Neural progenitor cell (in vitro differentiated cells): ENCODE measurements at regions not wholly inside any gene's neighbourhood (a gene's known extent, or its start where the extent isn't known, plus 50 kb on each side); places are given as distances from the start of the nearest gene placed in this dataset.

Experiments used
- DNase-seq: peaks from one replicate; pipeline ENCODE4 v3.0.0-alpha.2; 2016; ENCODE audit warnings: low spot score
- H2AFZ ChIP-seq: fragments of 200-600 bp; sonication (generic); replicated peaks from 2 replicates; pipeline ENCODE4 v1.6.1; 2016; ENCODE audit warnings: antibody characterized with exemption
- H3F3A ChIP-seq: fragments of 200-600 bp; sonication (generic); 2 replicates; pipeline ENCODE4 v1.6.1; 2016; ENCODE audit warnings: antibody characterized with exemption, low read depth
- H3K27ac ChIP-seq: fragments of 200-600 bp; sonication (generic); 2 replicates; pipeline ENCODE4 v1.5.1; 2016; ENCODE audit warnings: mild to moderate bottlenecking
- H3K27me3 ChIP-seq: fragments of 200-600 bp; sonication (generic); 2 replicates; pipeline ENCODE4 v1.6.1; 2016; ENCODE audit warnings: mild to moderate bottlenecking, moderate library complexity
- H3K36me3 ChIP-seq: fragments of 200-600 bp; sonication (generic); 2 replicates; pipeline ENCODE4 v1.5.1; 2016
- H3K4me1 ChIP-seq: fragments of 200-600 bp; sonication (generic); 2 replicates; pipeline ENCODE4 v1.6.1; 2016; ENCODE audit warnings: mixed run types
- H3K4me2 ChIP-seq: fragments of 200-600 bp; sonication (generic); 2 replicates; pipeline ENCODE4 v1.6.1; 2016
- H3K4me3 ChIP-seq: fragments of 200-600 bp; sonication (generic); 2 replicates; pipeline ENCODE4 v1.5.1; 2016
- H3K79me2 ChIP-seq: fragments of 200-600 bp; sonication (generic); 2 replicates; pipeline ENCODE4 v1.6.1; 2016; ENCODE audit warnings: low read depth
- H3K9ac ChIP-seq: fragments of 200-600 bp; sonication (generic); 2 replicates; pipeline ENCODE4 v1.6.1; 2016
- H3K9me3 ChIP-seq: fragments of 200-600 bp; sonication (generic); 2 replicates; pipeline ENCODE4 v1.5.1; 2016; ENCODE audit warnings: low read depth
- H4K20me1 ChIP-seq: fragments of 200-600 bp; sonication (generic); 2 replicates; pipeline ENCODE4 v1.6.1; 2016; ENCODE audit warnings: low read depth
- H3K27ac Mint-ChIP-seq: 3 replicates; pipeline ENCODE4 v1.8.0; 2021; ENCODE audit warnings: mixed read lengths
- H3K27me3 Mint-ChIP-seq: 2 replicates; pipeline ENCODE4 v1.8.0; 2022; ENCODE audit warnings: low read depth, mild to moderate bottlenecking, inconsistent platforms, moderate library complexity, mixed read lengths; ENCODE audit not compliant: insufficient read depth
- H3K36me3 Mint-ChIP-seq: 3 replicates; pipeline ENCODE4 v1.8.0; 2021; ENCODE audit warnings: mixed read lengths
- H3K4me1 Mint-ChIP-seq: 3 replicates; pipeline ENCODE4 v1.8.0; 2021; ENCODE audit warnings: mixed read lengths
- H3K4me3 Mint-ChIP-seq: 3 replicates; pipeline ENCODE4 v1.8.0; 2021; ENCODE audit warnings: mild to moderate bottlenecking, moderate library complexity, mixed read lengths
- H3K9me3 Mint-ChIP-seq: 3 replicates; pipeline ENCODE4 v1.8.0; 2020; ENCODE audit warnings: mixed read lengths
- CTCF ChIP-seq: fragments of 200-600 bp; sonication (generic); IDR thresholded peaks from 2 replicates; pipeline ENCODE4 v1.5.1; 2017; ENCODE audit warnings: antibody characterized with exemption, mild to moderate bottlenecking
- EZH2 ChIP-seq: fragments of 200-600 bp; sonication (generic); IDR thresholded peaks from 2 replicates; pipeline ENCODE4 v1.6.1; 2017; ENCODE audit warnings: antibody characterized with exemption, mild to moderate bottlenecking, moderate library complexity
- EZH2phosphoT487 ChIP-seq: fragments of 200-600 bp; sonication (generic); IDR thresholded peaks from 2 replicates; pipeline ENCODE4 v1.6.1; 2017; ENCODE audit warnings: antibody characterized with exemption

GRCh38 chr11:33540427-33540826 is 160.2 kb downstream of the C11orf91 start:
- DNase-seq = no peak
- Histone ChIP-seq H3K9ac (no peak overlapping the region), H3K79me2 (no peaks in the 10 kb centered on the region), H3K36me3 (no peaks in the 10 kb centered on the region), H3K4me2 (no peak overlapping the region), H3K4me3 (no peak overlapping the region), H2AFZ (no peak overlapping the region), H3K27ac (no peak overlapping the region), H3K27me3 (no peaks in the 10 kb centered on the region), H3K4me1 (no peaks in the 10 kb centered on the region), H4K20me1 (no peaks in the 10 kb centered on the region), H3F3A (no peaks in the 10 kb centered on the region), H3K9me3 (no peaks in the 10 kb centered on the region)
- Mint-ChIP-seq H3K27me3 (peaks cover 5% of the 10 kb centered on the region), H3K36me3 (peaks cover 7% of the 10 kb centered on the region), H3K4me1 (peaks cover 2% of the 10 kb centered on the region), H3K9me3 (no peaks in the 10 kb centered on the region), H3K4me3 (no peak overlapping the region), H3K27ac (no peak overlapping the region)
- no peak for TF ChIP-seq EZH2
- no peak for TF ChIP-seq CTCF
- no peak for TF ChIP-seq EZH2phosphoT487

- H3K9ac ChIP-seq = no peak overlapping the region
- no peaks in the 10 kb centered on the region for H3K27me3 ChIP-seq
- H3K4me3 ChIP-seq = no peak overlapping the region
- no peak for DNase-seq
- H3K4me1 ChIP-seq = no peaks in the 10 kb centered on the region
- no peak overlapping the region for H2AFZ ChIP-seq
- Mint-ChIP-seq H3K4me1 (no peaks in the 10 kb centered on the region), H3K4me3 (no peak overlapping the region), H3K27me3 (peaks cover 5% of the 10 kb centered on the region), H3K36me3 (peaks cover 4% of the 10 kb centered on the region), H3K9me3 (no peaks in the 10 kb centered on the region), H3K27ac (no peak overlapping the region)
- H3F3A ChIP-seq = no peaks in the 10 kb centered on the region
- no peaks in the 10 kb centered on the region for H4K20me1 ChIP-seq
- no peaks in the 10 kb centered on the region for H3K9me3 ChIP-seq
- no peak overlapping the region for H3K27ac ChIP-seq
- TF ChIP-seq CTCF (no peak), EZH2phosphoT487 (no peak), EZH2 (no peak)
- no peaks in the 10 kb centered on the region for H3K36me3 ChIP-seq
- H3K4me2 ChIP-seq = no peak overlapping the region
- H3K79me2 ChIP-seq = no peaks in the 10 kb centered on the region
These were observed 160.9 kb downstream of the C11orf91 start for GRCh38 chr11:33539751-33540150.

- no peak overlapping the region for H3K4me3 ChIP-seq
- H3K9ac ChIP-seq = no peak overlapping the region
- H3K4me3 Mint-ChIP-seq = no peak overlapping the region
- no peak for DNase-seq
- no peaks in the 10 kb centered on the region for H3K9me3 ChIP-seq
- no peaks in the 10 kb centered on the region for H3F3A ChIP-seq
- H3K27me3 Mint-ChIP-seq = peaks cover 5% of the 10 kb centered on the region
- no peaks in the 10 kb centered on the region for H3K9me3 Mint-ChIP-seq
- H3K27ac Mint-ChIP-seq = no peak overlapping the region
- no peak overlapping the region for H3K4me2 ChIP-seq
- H2AFZ ChIP-seq = no peak overlapping the region
- no peaks in the 10 kb centered on the region for H3K79me2 ChIP-seq
- H3K27me3 ChIP-seq = no peaks in the 10 kb centered on the region
- H3K36me3 Mint-ChIP-seq = peaks cover 4% of the 10 kb centered on the region
- TF ChIP-seq CTCF (no peak), EZH2phosphoT487 (no peak), EZH2 (no peak)
- no peak overlapping the region for H3K27ac ChIP-seq
- H3K4me1 Mint-ChIP-seq = no peaks in the 10 kb centered on the region
- no peaks in the 10 kb centered on the region for H4K20me1 ChIP-seq
- no peaks in the 10 kb centered on the region for H3K4me1 ChIP-seq
- no peaks in the 10 kb centered on the region for H3K36me3 ChIP-seq
These were observed 161.9 kb downstream of the C11orf91 start for GRCh38 chr11:33538726-33539125.
